ENCODE measurements at regions not wholly inside any gene's neighbourhood (a gene's known extent, or its start where the extent isn't known, plus 50 kb on each side); places are given as distances from the start of the nearest gene placed in this dataset.

DNA sequence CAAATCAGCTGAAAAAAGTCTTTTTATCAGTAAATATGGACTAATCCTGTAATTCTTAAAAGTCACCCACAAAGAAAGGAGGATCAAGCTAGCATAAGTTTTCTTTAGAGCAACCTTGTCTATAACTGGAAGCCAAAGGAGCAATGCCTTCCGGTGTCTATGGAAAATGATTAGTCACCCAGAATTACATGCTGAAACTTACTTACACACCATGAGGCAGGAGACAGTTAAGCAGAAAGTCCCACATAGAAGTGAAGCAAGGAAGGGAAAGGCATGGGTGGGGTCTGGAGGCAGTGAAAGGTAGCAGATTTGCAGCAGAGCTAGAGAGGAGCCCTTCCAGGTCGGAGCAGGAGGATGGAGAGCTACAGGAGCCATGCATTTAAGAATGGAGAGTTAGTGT, 153.7 kb upstream of the RIPOR2 start:
- TF ChIP-seq PML (IDR thresholded peaks at IDR 0.05; ENCODE audit: low read length): no peak
- no peak for TF ChIP-seq CHD2 (IDR thresholded peaks at IDR 0.05; ENCODE audit: borderline replicate concordance, low read depth, low read length)
- TF ChIP-seq, protein P1, sequence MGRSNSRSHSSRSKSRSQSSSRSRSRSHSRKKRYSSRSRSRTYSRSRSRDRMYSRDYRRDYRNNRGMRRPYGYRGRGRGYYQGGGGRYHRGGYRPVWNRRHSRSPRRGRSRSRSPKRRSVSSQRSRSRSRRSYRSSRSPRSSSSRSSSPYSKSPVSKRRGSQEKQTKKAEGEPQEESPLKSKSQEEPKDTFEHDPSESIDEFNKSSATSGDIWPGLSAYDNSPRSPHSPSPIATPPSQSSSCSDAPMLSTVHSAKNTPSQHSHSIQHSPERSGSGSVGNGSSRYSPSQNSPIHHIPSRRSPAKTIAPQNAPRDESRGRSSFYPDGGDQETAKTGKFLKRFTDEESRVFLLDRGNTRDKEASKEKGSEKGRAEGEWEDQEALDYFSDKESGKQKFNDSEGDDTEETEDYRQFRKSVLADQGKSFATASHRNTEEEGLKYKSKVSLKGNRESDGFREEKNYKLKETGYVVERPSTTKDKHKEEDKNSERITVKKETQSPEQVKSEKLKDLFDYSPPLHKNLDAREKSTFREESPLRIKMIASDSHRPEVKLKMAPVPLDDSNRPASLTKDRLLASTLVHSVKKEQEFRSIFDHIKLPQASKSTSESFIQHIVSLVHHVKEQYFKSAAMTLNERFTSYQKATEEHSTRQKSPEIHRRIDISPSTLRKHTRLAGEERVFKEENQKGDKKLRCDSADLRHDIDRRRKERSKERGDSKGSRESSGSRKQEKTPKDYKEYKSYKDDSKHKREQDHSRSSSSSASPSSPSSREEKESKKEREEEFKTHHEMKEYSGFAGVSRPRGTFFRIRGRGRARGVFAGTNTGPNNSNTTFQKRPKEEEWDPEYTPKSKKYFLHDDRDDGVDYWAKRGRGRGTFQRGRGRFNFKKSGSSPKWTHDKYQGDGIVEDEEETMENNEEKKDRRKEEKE (IDR thresholded peaks at IDR 0.05): no peak
- TF ChIP-seq BMI1 (IDR thresholded peaks at IDR 0.05; ENCODE audit: borderline replicate concordance): no peak
- TF ChIP-seq SUZ12 (IDR thresholded peaks at IDR 0.05; ENCODE audit: unreplicated experiment): no peak
- TF ChIP-seq CHD1 (IDR thresholded peaks at IDR 0.05; ENCODE audit: low read depth, low read length): no peak
- TF ChIP-seq RELA (IDR thresholded peaks at IDR 0.05; ENCODE audit: borderline replicate concordance, partially characterized antibody): no peak
- TF ChIP-seq, protein P2, sequence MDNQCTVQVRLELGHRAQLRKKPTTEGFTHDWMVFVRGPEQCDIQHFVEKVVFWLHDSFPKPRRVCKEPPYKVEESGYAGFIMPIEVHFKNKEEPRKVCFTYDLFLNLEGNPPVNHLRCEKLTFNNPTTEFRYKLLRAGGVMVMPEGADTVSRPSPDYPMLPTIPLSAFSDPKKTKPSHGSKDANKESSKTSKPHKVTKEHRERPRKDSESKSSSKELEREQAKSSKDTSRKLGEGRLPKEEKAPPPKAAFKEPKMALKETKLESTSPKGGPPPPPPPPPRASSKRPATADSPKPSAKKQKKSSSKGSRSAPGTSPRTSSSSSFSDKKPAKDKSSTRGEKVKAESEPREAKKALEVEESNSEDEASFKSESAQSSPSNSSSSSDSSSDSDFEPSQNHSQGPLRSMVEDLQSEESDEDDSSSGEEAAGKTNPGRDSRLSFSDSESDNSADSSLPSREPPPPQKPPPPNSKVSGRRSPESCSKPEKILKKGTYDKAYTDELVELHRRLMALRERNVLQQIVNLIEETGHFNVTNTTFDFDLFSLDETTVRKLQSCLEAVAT (IDR thresholded peaks at IDR 0.05): no peak
- TF ChIP-seq, protein P3, sequence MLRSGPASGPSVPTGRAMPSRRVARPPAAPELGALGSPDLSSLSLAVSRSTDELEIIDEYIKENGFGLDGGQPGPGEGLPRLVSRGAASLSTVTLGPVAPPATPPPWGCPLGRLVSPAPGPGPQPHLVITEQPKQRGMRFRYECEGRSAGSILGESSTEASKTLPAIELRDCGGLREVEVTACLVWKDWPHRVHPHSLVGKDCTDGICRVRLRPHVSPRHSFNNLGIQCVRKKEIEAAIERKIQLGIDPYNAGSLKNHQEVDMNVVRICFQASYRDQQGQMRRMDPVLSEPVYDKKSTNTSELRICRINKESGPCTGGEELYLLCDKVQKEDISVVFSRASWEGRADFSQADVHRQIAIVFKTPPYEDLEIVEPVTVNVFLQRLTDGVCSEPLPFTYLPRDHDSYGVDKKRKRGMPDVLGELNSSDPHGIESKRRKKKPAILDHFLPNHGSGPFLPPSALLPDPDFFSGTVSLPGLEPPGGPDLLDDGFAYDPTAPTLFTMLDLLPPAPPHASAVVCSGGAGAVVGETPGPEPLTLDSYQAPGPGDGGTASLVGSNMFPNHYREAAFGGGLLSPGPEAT (IDR thresholded peaks at IDR 0.05; ENCODE audit: low read depth): no peak
- TF ChIP-seq, protein P4, sequence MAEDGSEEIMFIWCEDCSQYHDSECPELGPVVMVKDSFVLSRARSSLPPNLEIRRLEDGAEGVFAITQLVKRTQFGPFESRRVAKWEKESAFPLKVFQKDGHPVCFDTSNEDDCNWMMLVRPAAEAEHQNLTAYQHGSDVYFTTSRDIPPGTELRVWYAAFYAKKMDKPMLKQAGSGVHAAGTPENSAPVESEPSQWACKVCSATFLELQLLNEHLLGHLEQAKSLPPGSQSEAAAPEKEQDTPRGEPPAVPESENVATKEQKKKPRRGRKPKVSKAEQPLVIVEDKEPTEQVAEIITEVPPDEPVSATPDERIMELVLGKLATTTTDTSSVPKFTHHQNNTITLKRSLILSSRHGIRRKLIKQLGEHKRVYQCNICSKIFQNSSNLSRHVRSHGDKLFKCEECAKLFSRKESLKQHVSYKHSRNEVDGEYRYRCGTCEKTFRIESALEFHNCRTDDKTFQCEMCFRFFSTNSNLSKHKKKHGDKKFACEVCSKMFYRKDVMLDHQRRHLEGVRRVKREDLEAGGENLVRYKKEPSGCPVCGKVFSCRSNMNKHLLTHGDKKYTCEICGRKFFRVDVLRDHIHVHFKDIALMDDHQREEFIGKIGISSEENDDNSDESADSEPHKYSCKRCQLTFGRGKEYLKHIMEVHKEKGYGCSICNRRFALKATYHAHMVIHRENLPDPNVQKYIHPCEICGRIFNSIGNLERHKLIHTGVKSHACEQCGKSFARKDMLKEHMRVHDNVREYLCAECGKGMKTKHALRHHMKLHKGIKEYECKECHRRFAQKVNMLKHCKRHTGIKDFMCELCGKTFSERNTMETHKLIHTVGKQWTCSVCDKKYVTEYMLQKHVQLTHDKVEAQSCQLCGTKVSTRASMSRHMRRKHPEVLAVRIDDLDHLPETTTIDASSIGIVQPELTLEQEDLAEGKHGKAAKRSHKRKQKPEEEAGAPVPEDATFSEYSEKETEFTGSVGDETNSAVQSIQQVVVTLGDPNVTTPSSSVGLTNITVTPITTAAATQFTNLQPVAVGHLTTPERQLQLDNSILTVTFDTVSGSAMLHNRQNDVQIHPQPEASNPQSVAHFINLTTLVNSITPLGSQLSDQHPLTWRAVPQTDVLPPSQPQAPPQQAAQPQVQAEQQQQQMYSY (CRISPR knock-in tag; IDR thresholded peaks at IDR 0.05): no peak
- Histone ChIP-seq H2AFZ (ENCODE audit: control insufficient read depth, low read depth, low read length) (no peak overlapping the region), H3K4me2 (ENCODE audit: control insufficient read depth, insufficient read depth) (no peak overlapping the region), H3K9me3 (replicated peaks; ENCODE audit: control insufficient read depth, insufficient read depth, low read length) (no peaks in the 10 kb centered on the region), H3K27ac (ENCODE audit: control insufficient read depth, insufficient read depth) (no peak overlapping the region), H3K9ac (ENCODE audit: control insufficient read depth, insufficient read depth, low read length) (no peak overlapping the region), H3K4me3 (no peak overlapping the region), H3K27me3 (replicated peaks in 1 of 2; ENCODE audit: control insufficient read depth in 2 of 2, insufficient read depth in 2 of 2, low read length in 1 of 2) (no peaks in the 10 kb centered on the region), H3K36me3 (ENCODE audit: control insufficient read depth in 2 of 2, insufficient read depth in 2 of 2, low read length in 1 of 2) (peaks cover 0 to 4% of the 10 kb centered on the region in 2 experiments; a peak in 1 of 4 replicates), H3K79me2 (ENCODE audit: control insufficient read depth, insufficient read depth, low read length) (no peaks in the 10 kb centered on the region), H4K20me1 (ENCODE audit: control insufficient read depth, insufficient read depth) (no peaks in the 10 kb centered on the region), H3K4me1 (ENCODE audit: control insufficient read depth, insufficient read depth, low read length) (no peaks in the 10 kb centered on the region; the same call in 1 of the 2 replicates)
- DNase-seq (ENCODE audit: low read depth, low spot score) (no peak), ATAC-seq (no peak), FAIRE-seq (no peak)
- RAD21 ChIA-PET (ENCODE audit: unreplicated experiment): interaction anchor here (2.5 kb wide), 1 partner anchor 63 kb away, joined by 9 read pairs; no protein-coding TSS in a partner anchor
- BruUV-seq (replicated peaks): no TSS peak
- in situ Hi-C loops (cut with MboI): no loop called here
- WGBS (ENCODE audit: insufficient coverage, insufficient replicate concordance, low lambda C conversion rate, missing lambda C conversion rate): 34% methylated on average over 2 of the region's 2 CpGs
- POLR2A ChIA-PET: no interaction called here
- CTCF ChIA-PET: interaction anchor here (1.0 to 2.2 kb wide), 7 partner anchors 9 to 176 kb away, joined by 3 to 7 read pairs (median 4); no protein-coding TSS in a partner anchor
- intact Hi-C loops (cut with micrococcal nuclease; ENCODE audit: unreplicated experiment): no loop called here
- SMC1A ChIA-PET (ENCODE audit: uncharacterized antibody, unreplicated experiment): interaction anchor here (0.8 to 1.9 kb wide), 5 partner anchors 11 to 88 kb away, joined by 3 to 5 read pairs (median 5); no protein-coding TSS in a partner anchor

All from GM12878 (cell line).